Glutamatergic neuron (in vitro differentiated cells): ENCODE measurements at regions not wholly inside any gene's neighbourhood (a gene's known extent, or its start where the extent isn't known, plus 50 kb on each side); places are given as distances from the start of the nearest gene placed in this dataset.
"Not testable (repeated sequence)": the region's sequence is repeated elsewhere in the genome, so short reads cannot be mapped to it uniquely, and the experiment has no call there.

Source experiments
- DNase-seq: peaks from one replicate; pipeline ENCODE4 v3.0.0; 2022
- H3K27ac Mint-ChIP-seq: one replicate; pipeline ENCODE4 v1.8.0; 2020; ENCODE audit warnings: mild to moderate bottlenecking, mixed read lengths, inconsistent platforms; ENCODE audit not compliant: unreplicated experiment
- H3K27me3 Mint-ChIP-seq: one replicate; pipeline ENCODE4 v1.8.0; 2020; ENCODE audit warnings: mild to moderate bottlenecking, moderate library complexity, mixed read lengths, inconsistent platforms; ENCODE audit not compliant: unreplicated experiment
- H3K36me3 Mint-ChIP-seq: one replicate; pipeline ENCODE4 v1.8.0; 2020; ENCODE audit warnings: mild to moderate bottlenecking, mixed read lengths, inconsistent platforms; ENCODE audit not compliant: unreplicated experiment
- H3K4me1 Mint-ChIP-seq: one replicate; pipeline ENCODE4 v1.8.0; 2020; ENCODE audit warnings: mild to moderate bottlenecking, low read depth, mixed read lengths, inconsistent platforms; ENCODE audit not compliant: unreplicated experiment
- H3K4me3 Mint-ChIP-seq: one replicate; pipeline ENCODE4 v1.8.0; 2020; ENCODE audit warnings: mild to moderate bottlenecking, mixed read lengths, inconsistent platforms; ENCODE audit not compliant: unreplicated experiment
- H3K9me3 Mint-ChIP-seq: one replicate; pipeline ENCODE4 v1.8.0; 2020; ENCODE audit warnings: mild to moderate bottlenecking, moderate library complexity, mixed read lengths, inconsistent platforms; ENCODE audit not compliant: unreplicated experiment
- TF ChIP-seq, protein P1 (sequence below): fragments of 200-600 bp; sonication (generic); IDR thresholded peaks from one replicate; pipeline ENCODE4 v1.5.0; 2021; ENCODE audit not compliant: partially characterized antibody, unreplicated experiment

DNA sequence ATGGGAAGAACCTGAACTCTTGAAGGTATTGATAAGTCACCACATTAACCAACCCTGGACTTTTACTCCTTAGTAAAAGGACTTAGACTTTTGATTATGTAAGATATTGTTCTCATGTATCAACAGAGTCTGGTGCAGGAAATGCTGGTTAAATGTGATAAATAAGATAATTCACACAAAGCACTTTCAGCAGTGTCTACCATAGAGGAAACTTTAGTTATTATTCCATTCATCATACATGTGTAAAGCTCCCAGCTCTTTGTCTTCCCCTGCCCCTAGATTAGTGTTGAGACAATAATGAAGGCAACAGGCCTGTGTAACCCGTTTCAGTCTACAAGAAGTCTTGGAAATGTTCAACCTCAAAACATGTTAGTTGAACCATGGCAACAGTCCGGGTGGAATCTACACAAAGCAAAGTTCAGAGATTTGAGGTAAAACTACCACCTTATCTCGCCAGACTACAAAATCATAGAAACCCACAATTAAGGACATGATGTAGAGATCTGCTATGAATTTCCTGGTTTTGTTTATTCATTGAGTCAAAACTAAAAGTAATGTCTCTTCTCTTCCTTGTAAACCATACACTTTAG lies 109.9 kb upstream of the ADO start:
- H3K27ac Mint-ChIP-seq: no peak overlapping the region
- H3K9me3 Mint-ChIP-seq: peaks cover 3% of the 10 kb centered on the region
- no peak overlapping the region for H3K4me3 Mint-ChIP-seq
- no peaks in the 10 kb centered on the region for H3K36me3 Mint-ChIP-seq
- DNase-seq: no peak
- no peaks in the 10 kb centered on the region for H3K27me3 Mint-ChIP-seq
- H3K4me1 Mint-ChIP-seq: no peaks in the 10 kb centered on the region
- TF ChIP-seq, protein P1, sequence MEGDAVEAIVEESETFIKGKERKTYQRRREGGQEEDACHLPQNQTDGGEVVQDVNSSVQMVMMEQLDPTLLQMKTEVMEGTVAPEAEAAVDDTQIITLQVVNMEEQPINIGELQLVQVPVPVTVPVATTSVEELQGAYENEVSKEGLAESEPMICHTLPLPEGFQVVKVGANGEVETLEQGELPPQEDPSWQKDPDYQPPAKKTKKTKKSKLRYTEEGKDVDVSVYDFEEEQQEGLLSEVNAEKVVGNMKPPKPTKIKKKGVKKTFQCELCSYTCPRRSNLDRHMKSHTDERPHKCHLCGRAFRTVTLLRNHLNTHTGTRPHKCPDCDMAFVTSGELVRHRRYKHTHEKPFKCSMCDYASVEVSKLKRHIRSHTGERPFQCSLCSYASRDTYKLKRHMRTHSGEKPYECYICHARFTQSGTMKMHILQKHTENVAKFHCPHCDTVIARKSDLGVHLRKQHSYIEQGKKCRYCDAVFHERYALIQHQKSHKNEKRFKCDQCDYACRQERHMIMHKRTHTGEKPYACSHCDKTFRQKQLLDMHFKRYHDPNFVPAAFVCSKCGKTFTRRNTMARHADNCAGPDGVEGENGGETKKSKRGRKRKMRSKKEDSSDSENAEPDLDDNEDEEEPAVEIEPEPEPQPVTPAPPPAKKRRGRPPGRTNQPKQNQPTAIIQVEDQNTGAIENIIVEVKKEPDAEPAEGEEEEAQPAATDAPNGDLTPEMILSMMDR: no peak

DNA sequence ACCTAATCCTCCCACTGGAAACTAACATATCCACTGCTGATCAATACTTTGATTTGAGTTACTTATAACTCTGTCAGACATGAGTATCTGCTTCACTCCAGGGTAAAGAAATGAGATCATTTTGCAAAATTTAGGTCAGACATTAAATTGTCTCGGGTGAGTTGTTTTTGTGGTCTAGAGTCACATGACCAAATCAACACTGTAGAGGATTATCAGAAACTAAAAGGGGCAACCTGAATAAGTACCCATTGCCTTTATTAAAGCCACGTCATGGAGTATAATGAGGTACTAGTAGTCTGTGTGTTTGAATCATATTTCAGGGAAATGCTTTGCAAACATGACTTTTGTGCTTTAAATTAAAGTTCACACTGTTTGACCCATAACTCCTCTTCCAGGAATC lies 107.7 kb upstream of the ADO start:
- no peak overlapping the region for H3K27ac Mint-ChIP-seq
- H3K9me3 Mint-ChIP-seq: peaks cover 3% of the 10 kb centered on the region
- no peaks in the 10 kb centered on the region for H3K36me3 Mint-ChIP-seq
- H3K4me3 Mint-ChIP-seq: no peak overlapping the region
- TF ChIP-seq, protein P1: no peak
- no peaks in the 10 kb centered on the region for H3K27me3 Mint-ChIP-seq
- no peaks in the 10 kb centered on the region for H3K4me1 Mint-ChIP-seq
- no peak for DNase-seq

DNA sequence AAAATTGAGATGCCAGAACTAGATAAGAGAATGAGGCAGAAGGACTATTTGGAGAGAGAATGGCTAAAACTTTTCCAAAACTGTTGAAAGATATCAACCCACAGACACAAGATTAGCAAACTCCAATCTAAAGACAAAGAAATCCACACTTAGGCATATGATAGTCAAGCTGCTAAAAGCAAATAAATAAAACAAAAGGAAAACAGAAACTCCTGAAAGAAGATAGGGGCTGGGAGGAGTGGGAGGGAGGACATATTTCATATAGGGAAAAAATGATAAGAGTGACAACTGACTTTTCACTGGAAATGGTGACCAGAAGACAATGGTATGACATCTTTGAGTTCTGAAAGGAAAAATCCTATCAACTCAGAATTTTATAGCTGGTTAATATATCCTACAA lies 105.4 kb upstream of the ADO start:
- H3K4me3 Mint-ChIP-seq: no peak overlapping the region
- DNase-seq: no peak
- H3K36me3 Mint-ChIP-seq: no peaks in the 10 kb centered on the region
- H3K27me3 Mint-ChIP-seq: no peaks in the 10 kb centered on the region
- H3K4me1 Mint-ChIP-seq: no peaks in the 10 kb centered on the region
- peaks cover 5% of the 10 kb centered on the region for H3K9me3 Mint-ChIP-seq
- TF ChIP-seq, protein P1: no peak
- H3K27ac Mint-ChIP-seq: no peak overlapping the region

DNA sequence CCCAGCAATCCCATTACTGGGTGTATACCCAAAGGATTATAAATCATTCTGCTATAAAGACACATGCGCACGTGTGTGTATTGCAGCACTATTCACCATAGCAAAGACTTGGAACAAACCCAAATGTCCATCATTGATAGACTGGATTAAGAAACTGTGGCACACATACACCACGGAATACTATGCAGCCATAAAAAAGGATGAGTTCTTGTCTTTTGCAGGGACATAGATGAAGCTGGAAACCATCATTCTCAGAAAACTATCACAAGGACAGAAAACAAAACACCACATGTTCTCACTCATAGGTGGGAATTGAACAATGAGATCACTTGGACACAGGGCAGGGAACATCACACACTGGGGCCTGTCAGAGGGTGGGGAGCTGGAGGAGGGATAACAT lies 100.4 kb upstream of the ADO start:
- H3K27me3 Mint-ChIP-seq, DNase-seq, H3K4me3 Mint-ChIP-seq, H3K9me3 Mint-ChIP-seq, H3K27ac Mint-ChIP-seq, H3K36me3 Mint-ChIP-seq, H3K4me1 Mint-ChIP-seq: not testable (repeated sequence)

DNA sequence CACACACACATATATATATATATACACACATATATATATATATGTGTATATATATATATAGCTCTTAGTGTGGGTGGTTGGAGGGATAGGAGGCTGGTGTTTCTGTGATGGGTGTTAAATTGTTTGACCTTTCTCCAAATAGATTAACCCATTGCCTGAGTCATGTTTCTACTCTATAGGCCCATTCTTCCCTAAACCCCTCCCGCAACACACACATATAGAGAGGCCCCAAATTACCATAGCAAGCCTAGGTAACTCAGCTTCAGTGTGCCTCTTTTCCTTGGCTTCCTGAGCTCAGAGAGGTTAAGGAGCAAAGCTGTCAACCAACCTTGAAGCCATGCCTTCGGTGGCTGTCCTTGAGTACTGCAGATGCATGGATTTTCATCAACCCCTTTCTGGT lies 98.7 kb upstream of the ADO start:
- no peak for DNase-seq
- no peak overlapping the region for H3K27ac Mint-ChIP-seq
- H3K9me3 Mint-ChIP-seq: peaks cover 2% of the 10 kb centered on the region
- H3K4me3 Mint-ChIP-seq: no peak overlapping the region
- no peaks in the 10 kb centered on the region for H3K36me3 Mint-ChIP-seq
- no peaks in the 10 kb centered on the region for H3K4me1 Mint-ChIP-seq
- no peaks in the 10 kb centered on the region for H3K27me3 Mint-ChIP-seq
- TF ChIP-seq, protein P1: no peak
